ENCODE measurements at regions not wholly inside any gene's neighbourhood (a gene's known extent, or its start where the extent isn't known, plus 50 kb on each side); places are given as distances from the start of the nearest gene placed in this dataset.
"Not testable (repeated sequence)": the region's sequence is repeated elsewhere in the genome, so short reads cannot be mapped to it uniquely, and the experiment has no call there.

DNA sequence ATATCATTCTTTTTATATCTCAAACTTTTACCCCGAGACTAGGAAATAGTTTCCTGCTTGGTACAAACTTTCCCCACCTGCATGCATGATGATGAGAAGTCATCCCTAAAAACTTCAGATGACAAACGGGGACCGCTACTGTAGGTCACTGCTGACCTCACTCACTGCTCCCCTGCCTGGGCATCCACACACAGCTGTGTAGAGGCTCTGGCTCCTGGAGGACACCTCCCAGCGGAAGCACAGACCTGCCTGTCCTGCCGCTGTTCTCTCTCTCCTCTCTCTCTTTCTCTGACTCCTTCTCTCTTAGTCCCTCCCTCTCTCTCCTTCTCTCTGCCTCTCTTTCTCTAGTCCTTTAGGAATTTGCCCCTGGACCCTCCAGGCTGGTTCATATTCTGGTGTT, 202.9 kb upstream of the PITRM1 start:
- DNase-seq (ENCODE audit: low spot score), result no peak

DNA sequence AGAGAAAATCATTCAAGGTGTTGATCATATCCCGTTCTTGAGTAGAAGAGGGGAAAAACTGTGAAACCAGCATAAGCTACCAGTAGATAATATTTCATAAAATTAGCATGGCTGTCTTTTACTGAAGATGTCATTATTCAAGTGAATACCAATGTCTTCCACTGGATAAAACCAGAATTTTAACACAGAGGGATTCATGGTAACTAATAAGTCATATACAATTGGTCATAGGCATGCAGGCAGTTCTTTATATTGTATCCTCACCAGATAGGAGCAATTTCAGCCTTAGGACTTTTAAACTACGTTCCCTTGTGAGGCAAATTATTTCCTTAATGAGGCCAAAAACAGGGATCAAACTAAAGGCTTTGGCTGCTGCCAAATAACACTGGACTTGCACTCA, 202.3 kb upstream of the PITRM1 start:
- DNase-seq (ENCODE audit: low spot score), result no peak

GRCh38 chr10:3373374-3374027, 200.9 kb upstream of the PITRM1 start:
- not testable (repeated sequence) for DNase-seq (ENCODE audit: low spot score)

DNA sequence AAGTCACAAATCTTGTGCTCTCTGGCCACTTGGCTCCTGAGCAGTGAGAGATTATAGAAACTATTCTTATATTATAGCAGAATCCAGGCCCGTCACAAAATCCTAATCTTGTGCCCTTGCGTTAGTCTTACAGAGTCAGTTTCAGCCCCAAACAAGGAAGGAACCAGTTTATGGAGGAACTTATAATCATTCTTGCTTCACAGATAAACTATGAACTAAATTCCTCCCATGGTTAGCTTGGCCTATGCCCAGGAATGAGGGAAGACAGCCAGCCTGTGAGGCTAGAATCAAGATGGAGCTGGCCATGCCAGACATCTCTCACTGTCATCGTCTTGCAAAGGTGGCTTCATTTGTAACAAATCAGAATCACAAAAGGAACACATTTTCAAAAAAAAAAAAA, 199.7 kb upstream of the PITRM1 start:
- DNase-seq (ENCODE audit: low spot score), result no peak

- DNase-seq (ENCODE audit: low spot score), result not testable (repeated sequence)
Measured at GRCh38 chr10:3371624-3372023, 199.0 kb upstream of the PITRM1 start.

DNA sequence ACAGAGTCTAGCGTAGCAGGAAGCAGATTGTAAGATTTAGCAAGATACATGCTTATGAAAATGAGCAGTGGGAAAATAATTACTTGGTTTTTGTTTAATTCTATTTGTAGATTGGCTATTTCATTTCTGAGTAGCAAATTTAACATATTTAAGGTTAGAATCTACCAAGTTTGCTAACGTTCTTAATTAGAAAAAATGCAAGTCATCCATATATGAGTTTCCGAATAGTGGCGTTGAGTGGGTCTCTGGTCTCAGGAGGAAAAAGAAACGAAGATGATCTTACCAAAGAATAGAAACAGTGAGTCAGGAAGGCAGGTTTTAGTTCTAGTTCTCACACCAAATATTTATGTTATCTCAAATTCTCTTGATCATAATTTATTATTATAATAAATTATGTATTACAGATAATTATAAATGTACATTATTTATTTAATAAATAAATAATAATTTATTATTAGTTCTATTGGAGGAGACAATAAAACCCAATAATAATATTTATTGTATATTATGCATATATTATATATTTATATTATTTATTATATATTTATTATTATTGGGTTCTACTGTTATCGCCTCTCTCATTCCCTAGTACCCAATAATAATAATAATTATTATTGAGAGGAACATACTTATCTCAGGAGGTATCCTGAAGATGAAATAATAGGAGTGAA, 194.3 kb upstream of the PITRM1 start:
- no peak for DNase-seq (ENCODE audit: low spot score)

GRCh38 chr10:3366043-3366442, 193.5 kb upstream of the PITRM1 start:
- no peak for DNase-seq (ENCODE audit: low spot score)

DNA sequence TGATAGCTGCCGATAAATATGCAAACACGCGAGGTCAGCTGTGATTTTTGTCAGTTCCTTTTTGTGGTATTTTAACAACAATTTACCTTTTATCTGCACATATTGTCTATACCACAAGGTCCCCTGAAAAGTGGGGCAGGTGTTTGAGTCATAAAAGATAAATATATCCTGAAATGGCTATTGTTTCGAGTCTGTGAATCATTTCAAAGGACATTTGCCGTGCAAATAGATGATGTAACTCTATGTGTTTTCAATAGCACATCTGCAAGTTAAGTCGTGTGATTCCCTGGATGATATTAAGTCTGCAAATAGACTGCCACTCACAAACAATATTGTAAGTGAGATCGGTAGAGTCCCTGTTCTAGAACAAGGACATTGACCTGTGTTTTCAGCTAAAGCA, 193.0 kb upstream of the PITRM1 start:
- DNase-seq (ENCODE audit: low spot score), result no peak

DNA sequence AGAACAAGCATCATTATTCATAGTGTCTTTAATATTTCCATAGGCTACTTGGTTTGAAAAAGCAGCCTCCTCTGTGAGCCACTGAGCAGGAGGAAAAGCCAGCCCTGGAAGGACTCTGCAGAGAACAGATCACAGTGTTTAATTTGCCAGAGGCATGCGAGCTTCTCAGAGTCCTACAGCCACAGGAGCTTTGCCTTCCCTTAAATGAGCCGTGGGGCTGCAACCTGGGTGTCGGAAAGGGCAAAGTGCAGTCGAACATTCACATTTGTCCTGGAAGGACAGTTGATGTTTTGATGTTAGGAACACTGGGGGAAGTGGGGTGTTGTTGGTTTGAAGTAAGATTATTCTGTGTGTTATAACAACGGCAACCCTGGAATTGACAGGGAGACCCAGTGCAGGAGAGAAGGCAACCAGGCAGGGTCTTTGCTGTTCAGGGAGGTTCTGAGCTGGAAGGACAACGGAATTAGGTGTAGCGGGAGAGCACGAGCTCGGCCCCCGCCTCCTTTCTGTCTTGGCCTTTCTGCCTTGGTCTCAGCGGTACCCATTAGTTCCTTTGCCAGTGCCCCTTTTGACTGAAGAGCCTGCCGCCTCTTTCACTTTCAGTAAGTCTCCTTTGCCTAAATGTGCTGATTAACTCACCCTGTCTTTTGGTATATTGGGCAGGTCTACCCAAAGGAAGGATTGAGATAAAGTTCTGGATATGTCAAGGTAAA, 192.3 kb upstream of the PITRM1 start:
- no peak for DNase-seq (ENCODE audit: low spot score)

GRCh38 chr10:3363311-3364045, 190.9 kb upstream of the PITRM1 start:
- no peak for DNase-seq (ENCODE audit: low spot score)

DNA sequence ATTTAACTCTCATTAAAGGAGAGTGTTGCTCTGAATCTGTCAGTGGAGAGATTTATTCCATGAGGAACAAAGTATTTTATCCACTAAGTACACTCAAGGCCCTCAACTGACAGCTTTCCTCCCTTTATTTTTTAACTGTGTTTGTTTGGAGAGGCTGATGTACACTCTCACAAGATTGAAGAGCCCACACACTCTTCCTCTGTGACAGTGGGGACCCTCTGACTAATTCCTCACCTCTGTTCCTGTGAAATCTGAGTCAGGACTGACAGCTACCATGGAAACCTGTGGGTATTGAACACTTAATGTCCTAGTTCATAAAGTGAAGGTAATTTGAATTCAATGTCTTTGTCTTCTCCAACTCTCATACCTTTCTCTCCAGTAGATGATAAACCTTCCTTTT, 189.8 kb upstream of the PITRM1 start:
- no peak for DNase-seq (ENCODE audit: low spot score)

- DNase-seq (ENCODE audit: low spot score), result no peak
Measured at GRCh38 chr10:3361640-3362039, 189.1 kb upstream of the PITRM1 start.

DNA sequence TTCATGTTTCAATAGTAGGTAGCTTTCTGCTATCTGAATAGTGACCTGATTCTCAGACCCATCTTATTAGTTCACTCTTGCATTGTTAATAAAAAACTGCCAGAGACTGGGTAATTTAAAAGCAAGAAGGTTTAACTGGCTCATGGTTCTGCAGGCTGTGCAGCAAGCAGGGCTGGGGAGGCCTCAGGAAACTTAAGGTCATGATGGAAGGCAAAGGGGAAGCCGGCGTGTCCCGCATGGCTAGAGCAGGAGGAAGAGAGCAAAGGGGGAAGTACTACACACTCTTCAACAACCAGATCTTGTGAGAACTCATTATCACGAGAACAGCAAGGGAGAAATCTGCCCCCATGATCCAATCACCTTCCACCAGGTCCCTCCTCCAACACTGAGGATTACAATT, 185.2 kb upstream of the PITRM1 start:
- DNase-seq (ENCODE audit: low spot score), result no peak

- DNase-seq (ENCODE audit: low spot score), result no peak
Measured at GRCh38 chr10:3355536-3355935, 183.0 kb upstream of the PITRM1 start.

DNA sequence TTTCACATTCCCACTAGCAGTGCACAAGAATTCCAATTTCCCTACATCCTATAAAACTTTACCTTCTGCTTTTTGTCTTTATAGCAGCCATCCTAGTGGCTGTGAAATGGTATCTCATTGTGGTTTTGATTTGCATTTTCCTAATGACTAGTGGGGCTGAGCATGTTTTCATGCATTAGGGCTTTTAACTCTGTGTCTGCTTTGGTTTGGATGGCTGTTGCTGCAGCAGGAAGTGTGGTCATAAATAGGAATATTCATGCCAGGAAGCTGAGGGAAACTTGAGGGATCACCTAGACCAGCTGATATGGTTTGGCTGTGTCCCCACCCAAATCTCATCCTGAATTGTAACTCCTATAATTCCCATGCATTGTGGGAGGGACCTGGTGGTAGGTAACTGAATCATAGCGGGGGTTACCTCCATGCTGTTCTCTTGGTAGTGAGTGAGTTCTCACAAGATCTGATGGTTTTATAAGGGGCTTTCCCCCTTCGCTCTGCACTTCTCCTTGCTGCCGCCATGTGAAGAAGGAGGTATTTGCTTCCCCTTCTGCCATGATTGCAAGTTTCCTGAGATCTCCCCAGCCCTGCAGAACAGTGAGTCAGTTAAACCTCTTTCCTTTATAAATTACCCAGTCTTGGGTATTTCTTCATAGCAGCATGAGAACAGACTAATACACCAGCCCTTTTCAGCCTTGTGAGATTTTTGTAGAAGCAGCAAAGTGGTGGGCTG, 181.8 kb upstream of the PITRM1 start:
- no peak for DNase-seq (ENCODE audit: low spot score)

- no peak for DNase-seq (ENCODE audit: low spot score)
Measured at GRCh38 chr10:3353235-3353634, 180.7 kb upstream of the PITRM1 start.

DNA sequence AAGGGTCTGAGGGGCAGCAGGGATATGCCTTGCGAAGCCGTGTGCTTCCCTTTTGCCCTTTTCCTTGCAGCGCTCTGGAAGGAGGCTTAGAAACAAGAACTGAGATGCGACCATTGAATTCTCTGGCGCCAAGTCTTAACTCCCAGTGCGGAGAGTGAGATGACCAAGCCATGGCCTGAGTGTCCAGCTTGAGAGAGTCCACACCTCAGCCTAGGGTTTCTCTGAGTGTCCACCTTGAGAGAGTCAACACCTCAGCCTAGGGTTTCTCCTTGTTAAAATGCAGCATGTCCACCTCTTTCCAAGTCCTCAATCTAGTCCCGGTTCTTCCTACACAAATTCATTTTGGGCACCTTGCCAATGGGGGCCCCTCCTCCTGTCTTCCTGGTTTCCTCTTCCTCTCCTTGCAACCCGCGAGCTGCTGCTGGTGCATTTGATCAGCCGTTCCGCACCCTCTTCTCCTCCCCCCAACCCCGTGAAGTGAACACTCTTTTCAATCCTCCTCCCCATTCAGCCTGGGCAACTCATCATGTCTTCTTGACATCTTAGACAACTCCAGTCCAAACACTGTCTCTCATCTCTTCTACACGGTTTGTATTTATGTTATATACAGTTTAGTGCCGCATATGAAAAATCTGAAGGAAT, 178.2 kb upstream of the PITRM1 start:
- no peak for DNase-seq (ENCODE audit: low spot score)

DNA sequence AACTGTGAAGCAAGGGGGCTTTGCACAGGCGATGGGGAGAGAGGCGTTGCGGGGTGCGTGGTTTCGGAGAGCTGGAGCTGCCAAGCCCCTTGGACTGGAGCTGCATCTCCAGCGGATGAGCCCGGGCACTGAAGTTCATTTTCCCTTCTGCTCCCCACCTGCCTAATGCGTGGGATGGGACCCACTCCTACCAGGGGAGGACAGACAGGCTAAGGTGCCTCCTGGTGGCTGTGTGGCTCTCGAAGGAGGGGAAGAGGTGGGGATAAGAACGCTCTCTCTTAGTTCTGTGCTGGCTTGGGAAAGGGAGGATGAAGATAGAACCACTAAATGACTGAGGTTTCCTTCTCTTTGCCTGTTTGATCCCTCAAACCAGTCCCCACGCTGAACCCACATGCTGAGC, 177.6 kb upstream of the PITRM1 start:
- no peak for DNase-seq (ENCODE audit: low spot score)

GRCh38 chr10:3348564-3348963, 176.0 kb upstream of the PITRM1 start:
- DNase-seq (ENCODE audit: low spot score), result no peak

- DNase-seq (ENCODE audit: low spot score), result no peak
Measured at GRCh38 chr10:3347413-3348182, 175.0 kb upstream of the PITRM1 start.

GRCh38 chr10:3346851-3347250, 174.3 kb upstream of the PITRM1 start:
- DNase-seq (ENCODE audit: low spot score), result no peak

Measured in D341Med (cell line).